ENCODE measurements at regions not wholly inside any gene's neighbourhood (a gene's known extent, or its start where the extent isn't known, plus 50 kb on each side); places are given as distances from the start of the nearest gene placed in this dataset.

DNA sequence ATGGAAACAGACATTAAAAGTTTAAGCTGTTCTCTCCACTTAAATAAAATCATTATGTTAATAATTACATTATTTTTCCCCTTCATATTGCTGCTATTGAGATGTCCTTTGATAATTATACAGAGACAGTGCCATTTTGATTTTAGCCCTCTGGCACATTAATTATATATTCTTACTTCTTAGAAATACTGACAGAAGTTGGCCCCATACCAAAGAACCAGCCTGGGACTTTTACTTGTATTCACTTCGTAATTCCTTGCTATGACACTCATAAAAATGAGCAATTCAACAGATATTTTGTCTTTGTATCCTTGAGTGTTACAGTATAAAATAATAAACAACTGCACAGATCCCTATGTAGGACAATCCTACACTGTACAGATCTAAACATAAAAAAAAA, 743.7 kb downstream of the TBC1D32 start:
- ATAC-seq, result no peak
- BruUV-seq (replicated peaks), result no TSS peak
- in situ Hi-C loops (cut with HindIII; ENCODE audit: extremely low pct_ligation_motif_present, low pct_unique_long_range_greater_than_20kb), result no loop called here
- Histone ChIP-seq H3K9ac (ENCODE audit: insufficient read depth, low read depth, low read length) (no peak overlapping the region), H2AFZ (ENCODE audit: low read length) (no peak overlapping the region), H3K27ac (ENCODE audit: extremely low read length, insufficient read depth, low read length) (no peak overlapping the region), H4K20me1 (ENCODE audit: insufficient read depth, low read length) (no peaks in the 10 kb centered on the region), H3K4me3 (replicated peaks in 1 of 3; ENCODE audit: insufficient read depth in 1 of 3, low read depth in 2 of 3, low read length in 3 of 3) (no peak overlapping the region), H3K27me3 (ENCODE audit: control insufficient read depth in 1 of 2, insufficient read depth in 2 of 2, low read length in 2 of 2) (no peaks in the 10 kb centered on the region), H3K79me2 (ENCODE audit: insufficient read depth, low read length) (no peaks in the 10 kb centered on the region), H3K4me2 (ENCODE audit: low read depth, low read length) (no peak overlapping the region), H3K9me3 (ENCODE audit: low read length) (no peaks in the 10 kb centered on the region), H3K36me3 (replicated peaks in 1 of 2; ENCODE audit: control insufficient read depth in 1 of 2, insufficient read depth in 2 of 2, low read length in 2 of 2) (no peaks in the 10 kb centered on the region), H3K4me1 (ENCODE audit: insufficient read depth, low read length) (no peaks in the 10 kb centered on the region)
- CTCF ChIA-PET (ENCODE audit: low intra/inter-chr PET ratio, low total read pairs), result no interaction called here
- POLR2A ChIA-PET, result no interaction called here
- FAIRE-seq, result no peak
- no peak for DNase-seq (ENCODE audit: low spot score)
- TF ChIP-seq SIX1 (CRISPR knock-in tag; IDR thresholded peaks at IDR 0.05; ENCODE audit: borderline replicate concordance) (no peak), RFXANK (CRISPR knock-in tag; IDR thresholded peaks at IDR 0.05) (no peak), BCL3 (CRISPR knock-in tag; IDR thresholded peaks at IDR 0.05) (no peak), MTA3 (CRISPR knock-in tag; IDR thresholded peaks at IDR 0.05) (no peak), E2F5 (CRISPR knock-in tag; conservative IDR thresholded peaks at IDR 0.05) (no peak), HDAC6 (IDR thresholded peaks at IDR 0.05; ENCODE audit: low read depth, low read length) (no peak), BHLHE40 (IDR thresholded peaks at IDR 0.05; ENCODE audit: low read length) (no peak), HIVEP1 (CRISPR knock-in tag; IDR thresholded peaks at IDR 0.05) (no peak), SOX6 (IDR thresholded peaks at IDR 0.05) (no peak), SOX6 (CRISPR knock-in tag; IDR thresholded peaks at IDR 0.05) (no peak), ZNF333 (CRISPR knock-in tag; IDR thresholded peaks at IDR 0.05; ENCODE audit: borderline replicate concordance) (no peak), JDP2 (CRISPR knock-in tag; IDR thresholded peaks at IDR 0.05; ENCODE audit: borderline replicate concordance) (no peak), ATF3 (CRISPR knock-in tag; IDR thresholded peaks at IDR 0.05) (no peak), ZNF572 (CRISPR knock-in tag; IDR thresholded peaks at IDR 0.05) (no peak), TRIM24 (CRISPR knock-in tag; IDR thresholded peaks at IDR 0.05) (no peak), ZNF740 (CRISPR knock-in tag; IDR thresholded peaks at IDR 0.05) (no peak)
- TF ChIP-seq, protein P1, sequence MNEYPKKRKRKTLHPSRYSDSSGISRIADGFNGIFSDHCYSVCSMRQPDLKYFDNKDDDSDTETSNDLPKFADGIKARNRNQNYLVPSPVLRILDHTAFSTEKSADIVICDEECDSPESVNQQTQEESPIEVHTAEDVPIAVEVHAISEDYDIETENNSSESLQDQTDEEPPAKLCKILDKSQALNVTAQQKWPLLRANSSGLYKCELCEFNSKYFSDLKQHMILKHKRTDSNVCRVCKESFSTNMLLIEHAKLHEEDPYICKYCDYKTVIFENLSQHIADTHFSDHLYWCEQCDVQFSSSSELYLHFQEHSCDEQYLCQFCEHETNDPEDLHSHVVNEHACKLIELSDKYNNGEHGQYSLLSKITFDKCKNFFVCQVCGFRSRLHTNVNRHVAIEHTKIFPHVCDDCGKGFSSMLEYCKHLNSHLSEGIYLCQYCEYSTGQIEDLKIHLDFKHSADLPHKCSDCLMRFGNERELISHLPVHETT (CRISPR knock-in tag; conservative IDR thresholded peaks at IDR 0.05), result no peak
- TF ChIP-seq, protein P2, sequence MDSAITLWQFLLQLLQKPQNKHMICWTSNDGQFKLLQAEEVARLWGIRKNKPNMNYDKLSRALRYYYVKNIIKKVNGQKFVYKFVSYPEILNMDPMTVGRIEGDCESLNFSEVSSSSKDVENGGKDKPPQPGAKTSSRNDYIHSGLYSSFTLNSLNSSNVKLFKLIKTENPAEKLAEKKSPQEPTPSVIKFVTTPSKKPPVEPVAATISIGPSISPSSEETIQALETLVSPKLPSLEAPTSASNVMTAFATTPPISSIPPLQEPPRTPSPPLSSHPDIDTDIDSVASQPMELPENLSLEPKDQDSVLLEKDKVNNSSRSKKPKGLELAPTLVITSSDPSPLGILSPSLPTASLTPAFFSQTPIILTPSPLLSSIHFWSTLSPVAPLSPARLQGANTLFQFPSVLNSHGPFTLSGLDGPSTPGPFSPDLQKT (CRISPR knock-in tag; IDR thresholded peaks at IDR 0.05; ENCODE audit: borderline replicate concordance), result no peak
- TF ChIP-seq, protein P3, sequence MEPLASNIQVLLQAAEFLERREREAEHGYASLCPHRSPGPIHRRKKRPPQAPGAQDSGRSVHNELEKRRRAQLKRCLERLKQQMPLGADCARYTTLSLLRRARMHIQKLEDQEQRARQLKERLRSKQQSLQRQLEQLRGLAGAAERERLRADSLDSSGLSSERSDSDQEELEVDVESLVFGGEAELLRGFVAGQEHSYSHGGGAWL (CRISPR knock-in tag; IDR thresholded peaks at IDR 0.05), result no peak
- intact Hi-C loops (cut with micrococcal nuclease; ENCODE audit: unreplicated experiment), result no loop called here
- 2% methylated on average over 1 of the region's 1 CpG for WGBS (ENCODE audit: low lambda C conversion rate)
